GM23248 (cell line): ENCODE measurements at regions not wholly inside any gene's neighbourhood (a gene's known extent, or its start where the extent isn't known, plus 50 kb on each side); places are given as distances from the start of the nearest gene placed in this dataset.

Experiments used
- EZH2 ChIP-seq: fragments of 200-600 bp; sonication (generic); IDR thresholded peaks from 2 replicates; pipeline ENCODE4 v1.6.1; 2018; ENCODE audit warnings: antibody characterized with exemption, mild to moderate bottlenecking; ENCODE audit not compliant: insufficient read depth, poor library complexity, severe bottlenecking
- EZH2phosphoT487 ChIP-seq: fragments of 200-600 bp; sonication (generic); IDR thresholded peaks from 2 replicates; pipeline ENCODE4 v1.6.1; 2018; ENCODE audit warnings: antibody characterized with exemption, moderate library complexity, mild to moderate bottlenecking, low read depth; ENCODE audit not compliant: insufficient read depth

- no peak for TF ChIP-seq EZH2
- no peak for TF ChIP-seq EZH2phosphoT487
Measured at GRCh38 chr15:45910671-45911070, 275.8 kb downstream of the SQOR start.
